Activated CD4-positive, alpha-beta T cell treated with anti-CD3 and anti-CD28 coated beads, Interleukin-2, Interleukin-4, amounts not matched to agents 100 ng/mL and 50 ng/mL, durations not matched to agents 16 hours and 8 hours (primary cell): ENCODE measurements at regions not wholly inside any gene's neighbourhood (a gene's known extent, or its start where the extent isn't known, plus 50 kb on each side); places are given as distances from the start of the nearest gene placed in this dataset.
"Not testable (repeated sequence)": the region's sequence is repeated elsewhere in the genome, so short reads cannot be mapped to it uniquely, and the experiment has no call there.

ENCODE experiments used
- DNase-seq: peaks from one replicate; pipeline ENCODE4 v3.0.0-alpha.2; 2020; ENCODE audit warnings: low spot score

GRCh38 chr2:36235426-36235825 lies 120.2 kb upstream of the CRIM1 start:
- DNase-seq, result no peak

- no peak for DNase-seq
These were observed 132.3 kb upstream of the CRIM1 start for GRCh38 chr2:36223259-36223658.

DNA sequence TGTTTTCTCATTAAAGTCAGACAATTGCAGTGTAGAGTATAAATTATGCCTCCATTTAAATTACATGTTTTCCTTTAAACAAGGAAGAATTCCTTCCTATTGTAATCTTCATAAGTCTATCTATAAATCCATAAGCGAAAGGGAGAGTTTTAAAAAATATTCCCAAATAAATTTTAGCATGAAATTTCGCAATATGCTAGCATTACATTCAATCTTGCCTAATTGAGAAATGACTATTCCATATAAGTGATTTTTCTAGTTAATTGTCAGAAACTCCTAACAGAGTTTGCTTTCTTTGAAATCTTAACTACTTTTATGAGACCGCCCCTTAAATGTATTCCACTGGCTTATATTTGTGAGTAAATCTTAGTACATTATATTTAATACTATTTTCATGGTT lies 133.1 kb upstream of the CRIM1 start:
- DNase-seq, result no peak

GRCh38 chr2:36214691-36215090 lies 140.9 kb upstream of the CRIM1 start:
- DNase-seq, result no peak

DNA sequence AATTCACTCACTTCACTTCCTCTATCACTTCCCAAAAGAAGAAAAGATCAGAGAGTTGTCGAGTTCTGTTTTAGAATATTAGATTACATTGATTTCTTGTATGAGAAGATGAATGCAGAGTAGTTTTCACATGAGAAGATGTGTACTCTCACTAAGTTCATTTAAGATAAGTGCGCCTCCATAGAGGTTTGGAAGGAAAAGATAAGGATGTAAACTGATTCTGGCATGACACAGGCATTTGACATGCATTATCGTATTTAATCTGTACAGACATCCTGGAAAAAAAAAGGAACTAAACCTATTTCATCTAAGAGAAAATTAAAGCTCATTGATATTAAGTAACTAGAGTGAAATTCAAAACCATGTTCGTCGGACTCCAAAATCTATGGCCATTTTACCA lies 152.2 kb upstream of the CRIM1 start:
- DNase-seq, result no peak

GRCh38 chr2:36197181-36197971 lies 158.2 kb upstream of the CRIM1 start:
- DNase-seq, result no peak

- DNase-seq, result no peak
These were observed 161.9 kb upstream of the CRIM1 start for GRCh38 chr2:36193680-36194079.

DNA sequence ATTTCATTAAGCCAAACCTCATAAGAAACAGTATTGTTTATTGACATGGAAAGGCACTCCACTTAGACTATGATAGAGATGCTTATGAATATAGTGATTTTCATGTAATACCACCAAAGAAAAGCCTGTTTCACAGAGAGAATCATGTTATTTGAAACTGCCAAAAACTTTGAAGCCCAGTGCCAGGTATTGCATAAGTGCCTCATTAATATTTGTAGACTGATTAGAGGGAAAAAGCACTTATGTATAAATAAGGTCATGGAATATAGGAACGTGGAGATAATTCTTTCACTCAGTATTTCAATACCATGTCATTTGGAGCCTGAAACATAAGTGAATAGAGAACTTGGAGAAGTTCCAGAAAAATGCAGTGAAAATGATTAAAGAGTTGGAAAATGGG lies 162.6 kb upstream of the CRIM1 start:
- no peak for DNase-seq

GRCh38 chr2:36190097-36190496 lies 165.5 kb upstream of the CRIM1 start:
- no peak for DNase-seq

DNA sequence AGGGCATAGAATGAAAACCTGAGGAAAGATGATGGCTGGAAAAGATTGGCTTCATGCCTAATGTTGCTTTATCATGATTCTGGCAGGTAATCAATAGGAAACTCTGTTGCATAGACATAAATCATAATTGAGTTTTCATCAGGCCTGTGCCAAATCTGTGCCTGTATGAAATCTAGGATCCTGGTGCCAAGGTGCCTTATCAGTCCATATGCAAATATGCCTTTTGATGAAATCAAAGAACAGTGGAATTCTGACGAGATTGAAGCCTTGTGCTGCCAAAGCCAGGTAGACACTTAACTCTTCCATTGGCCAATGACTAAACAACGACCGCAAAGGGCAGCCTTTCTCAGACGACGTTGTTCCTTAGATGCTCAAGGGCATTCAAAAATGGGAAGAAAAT lies 170.0 kb upstream of the CRIM1 start:
- no peak for DNase-seq

GRCh38 chr2:36184848-36185247 lies 170.7 kb upstream of the CRIM1 start:
- no peak for DNase-seq

GRCh38 chr2:36180789-36181482 lies 174.6 kb upstream of the CRIM1 start:
- DNase-seq, result not testable (repeated sequence)

- not testable (repeated sequence) for DNase-seq
These were observed 175.3 kb upstream of the CRIM1 start for GRCh38 chr2:36180293-36180692.

GRCh38 chr2:36179668-36180269 lies 175.8 kb upstream of the CRIM1 start:
- DNase-seq, result not testable (repeated sequence)

DNA sequence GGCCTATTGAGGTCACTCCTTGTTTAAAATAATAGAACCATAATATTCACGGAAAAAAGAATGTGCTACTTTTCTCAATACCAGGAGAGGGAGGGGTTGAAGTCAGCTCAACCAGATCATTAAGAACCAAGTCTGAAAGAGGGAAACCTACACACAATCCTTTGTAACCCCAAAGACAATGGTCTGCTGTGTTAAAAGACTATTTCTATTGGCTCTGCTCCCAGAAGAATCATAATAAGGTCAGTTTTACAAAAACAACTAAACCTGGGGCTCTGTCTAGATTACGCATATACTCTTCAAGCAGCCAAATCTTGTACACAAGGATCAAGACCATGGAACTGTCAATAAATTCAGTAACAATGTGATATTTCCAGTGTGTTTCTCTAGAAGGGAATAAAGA lies 177.2 kb upstream of the CRIM1 start:
- DNase-seq, result no peak

DNA sequence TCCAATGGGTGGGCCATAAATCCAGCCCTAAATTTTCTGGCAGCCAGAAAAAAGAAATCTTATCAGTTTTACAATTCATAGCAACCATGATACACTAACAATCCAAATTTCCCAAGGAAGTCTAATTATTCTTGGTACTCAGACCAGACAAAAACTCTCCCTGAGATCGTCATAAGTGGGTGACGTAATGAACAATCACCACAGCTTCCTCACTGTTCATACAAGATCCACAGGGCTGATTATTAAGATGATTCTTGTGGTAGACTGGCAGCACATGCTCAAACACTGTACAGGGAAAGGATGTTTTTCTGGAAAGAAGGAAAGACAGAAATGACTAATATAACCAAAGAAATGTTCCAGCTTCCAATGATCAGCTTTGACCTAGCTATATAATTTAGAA lies 178.3 kb upstream of the CRIM1 start:
- no peak for DNase-seq

DNA sequence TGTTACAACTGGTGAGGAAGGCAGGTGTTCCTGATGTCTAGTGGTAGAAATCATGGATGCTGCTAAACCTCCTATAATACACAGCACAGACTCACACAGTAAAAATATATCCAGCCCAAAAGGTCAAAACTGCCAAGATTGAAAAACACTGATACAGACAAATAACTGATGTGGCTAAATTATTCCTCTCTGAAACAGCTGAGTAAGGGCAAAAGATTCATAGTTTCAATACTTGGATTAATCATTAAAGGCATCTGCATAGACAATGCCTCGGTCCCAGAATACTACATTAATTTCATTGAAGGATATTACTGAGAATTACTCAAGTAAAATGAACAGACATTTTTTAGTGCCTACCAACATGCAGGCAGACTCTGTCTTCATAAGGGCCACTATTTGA lies 180.7 kb upstream of the CRIM1 start:
- no peak for DNase-seq

- DNase-seq, result no peak
These were observed 181.7 kb upstream of the CRIM1 start for GRCh38 chr2:36173760-36174404.

DNA sequence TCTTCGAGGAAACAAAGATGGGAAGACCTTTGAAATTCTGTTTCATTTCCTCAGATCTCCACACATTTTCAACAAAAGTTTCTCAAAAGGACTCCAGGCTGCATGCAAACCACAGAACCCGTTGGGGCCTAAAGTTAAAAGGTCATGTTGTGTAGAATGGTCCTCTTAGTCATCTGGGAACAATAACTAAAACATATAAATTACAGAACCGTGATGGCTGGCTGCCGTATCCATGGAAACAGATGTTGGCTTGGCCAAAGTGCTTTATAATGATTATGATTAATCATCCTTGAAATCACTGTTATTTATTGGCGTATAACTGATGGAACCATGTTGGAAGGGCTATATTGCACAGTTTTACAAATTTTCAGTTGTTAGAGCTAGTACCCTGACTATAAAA lies 182.8 kb upstream of the CRIM1 start:
- no peak for DNase-seq

DNA sequence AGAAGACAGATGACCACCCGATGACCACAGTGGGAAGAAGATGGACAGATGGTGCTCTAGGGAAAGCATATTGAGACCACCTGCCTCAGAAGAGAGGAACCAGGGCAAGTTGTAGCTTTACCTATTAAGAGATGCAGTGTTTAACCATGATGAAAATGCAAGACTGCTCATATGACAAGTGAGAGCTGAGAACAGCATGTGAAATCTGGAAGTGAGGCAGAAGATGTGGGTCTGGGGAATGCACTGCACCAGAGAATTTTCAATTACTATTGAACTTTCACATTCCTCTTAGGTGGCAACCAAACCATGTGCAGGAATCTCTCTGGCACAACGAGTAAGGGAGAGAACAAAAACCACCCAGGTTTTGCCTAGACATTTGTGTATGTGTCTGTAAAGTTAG lies 184.8 kb upstream of the CRIM1 start:
- DNase-seq, result no peak

- DNase-seq, result no peak
These were observed 185.7 kb upstream of the CRIM1 start for GRCh38 chr2:36169843-36170242.

DNA sequence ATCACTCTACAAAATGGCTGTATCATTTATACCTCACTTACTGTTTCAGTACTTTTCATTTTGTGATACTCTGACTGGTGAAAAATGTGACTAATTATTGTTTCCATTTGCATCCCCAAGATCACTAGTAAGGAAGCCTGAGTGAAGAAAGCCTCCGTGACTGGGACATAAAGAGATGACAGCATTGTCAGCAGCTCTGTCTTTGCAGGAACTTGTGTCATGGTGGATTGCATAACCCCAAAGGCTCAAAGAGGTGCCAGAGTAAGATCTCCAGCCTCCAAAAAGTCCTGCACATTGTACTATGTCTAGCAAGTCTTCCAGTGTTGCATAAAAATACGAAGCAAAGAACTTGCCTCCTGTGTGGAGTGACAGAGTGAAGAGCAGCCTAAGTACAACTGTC lies 187.5 kb upstream of the CRIM1 start:
- DNase-seq, result no peak

DNA sequence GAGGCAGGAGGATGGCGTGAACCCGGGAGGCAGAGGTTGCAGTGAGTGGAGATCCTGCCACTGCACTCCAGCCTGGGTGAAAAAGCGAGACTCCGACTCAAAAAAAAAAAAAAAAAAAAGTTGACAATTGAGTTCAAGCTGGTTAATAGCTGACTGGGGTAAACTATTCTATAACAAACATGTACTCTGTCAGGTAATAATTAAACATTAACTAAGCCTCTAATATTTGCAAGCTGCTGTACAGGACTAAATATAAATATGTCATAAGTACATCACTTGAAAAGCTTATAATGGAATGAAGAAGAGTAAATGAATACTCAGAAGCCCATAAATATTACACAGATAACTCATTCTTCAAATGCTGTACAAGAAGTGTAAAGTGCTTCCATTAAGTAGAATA lies 190.4 kb upstream of the CRIM1 start:
- DNase-seq, result no peak
